MCF 10A (cell line): ENCODE measurements at regions not wholly inside any gene's neighbourhood (a gene's known extent, or its start where the extent isn't known, plus 50 kb on each side); places are given as distances from the start of the nearest gene placed in this dataset.

Source experiments
- BruUV-seq: library from RNA; stranded (reverse); fragments of 400-500 nt; replicated peaks from 2 replicates; lab custom pipeline; 2021; lab: Mats Ljungman, UMichigan
- CTCF ChIA-PET: fragments of 300-600 bp; sonication (Branson Sonifier 250); formaldehyde crosslinking; extraction: SDS; loops from one replicate; lab custom pipeline; 2021; ENCODE audit warnings: antibody characterized with exemption, inconsistent platforms; lab: Yijun Ruan, JAX
- POLR2A ChIA-PET: fragments of 300-600, 350-650 bp; sonication (Branson Sonifier 250); formaldehyde crosslinking; extraction: SDS; loops from one replicate; lab custom pipeline; 2020; ENCODE audit warnings: antibody characterized with exemption, inconsistent platforms; lab: Yijun Ruan, JAX
- DNase-seq: peaks from one replicate; pipeline ENCODE4 v3.0.0-alpha.2; 2018; ENCODE audit not compliant: unreplicated experiment
- H3K27ac Mint-ChIP-seq: one replicate; pipeline ENCODE4 v1.8.0; 2022; ENCODE audit warnings: mild to moderate bottlenecking, low read depth, mixed read lengths; ENCODE audit not compliant: unreplicated experiment
- H3K27me3 Mint-ChIP-seq: one replicate; pipeline ENCODE4 v1.8.0; 2022; ENCODE audit warnings: mixed read lengths; ENCODE audit not compliant: insufficient read depth, unreplicated experiment
- H3K36me3 Mint-ChIP-seq: one replicate; pipeline ENCODE4 v1.8.0; 2022; ENCODE audit warnings: mild to moderate bottlenecking, moderate library complexity, mixed read lengths; ENCODE audit not compliant: insufficient read depth, unreplicated experiment
- H3K4me1 Mint-ChIP-seq: one replicate; pipeline ENCODE4 v1.8.0; 2022; ENCODE audit warnings: mixed read lengths; ENCODE audit not compliant: insufficient read depth, unreplicated experiment
- H3K4me3 Mint-ChIP-seq: one replicate; pipeline ENCODE4 v1.8.0; 2022; ENCODE audit warnings: mild to moderate bottlenecking, moderate library complexity, mixed read lengths; ENCODE audit not compliant: unreplicated experiment
- H3K9me3 Mint-ChIP-seq: one replicate; pipeline ENCODE4 v1.8.0; 2022; ENCODE audit warnings: mixed read lengths; ENCODE audit not compliant: unreplicated experiment
- CTCF ChIP-seq: fragments of 200-600 bp; IDR thresholded peaks from one replicate; pipeline ENCODE4 v1.8.0; 2022; ENCODE audit warnings: antibody characterized with exemption, mild to moderate bottlenecking; ENCODE audit not compliant: unreplicated experiment
- intact Hi-C: fragments of 100-400 bp; cut with micrococcal nuclease; formaldehyde crosslinking; loops from 2 replicates; pipeline ENCODE4 v1.14.1; 2022

- Mint-ChIP-seq H3K27ac (no peak overlapping the region), H3K27me3 (no peaks in the 10 kb centered on the region), H3K4me3 (no peak overlapping the region), H3K36me3 (no peaks in the 10 kb centered on the region), H3K4me1 (no peaks in the 10 kb centered on the region), H3K9me3 (peaks cover 2% of the 10 kb centered on the region)
- no peak for TF ChIP-seq CTCF
- no peak for DNase-seq
- POLR2A ChIA-PET = no interaction called here
- intact Hi-C loops = no loop called here
- no TSS peak for BruUV-seq
- CTCF ChIA-PET = no interaction called here
These were observed 61.3 kb upstream of the VCX2 start for GRCh38 chrX:8232406-8232805.

GRCh38 chrX:8233091-8233490 lies 62.0 kb upstream of the VCX2 start:
- POLR2A ChIA-PET = no interaction called here
- TF ChIP-seq CTCF = no peak
- Mint-ChIP-seq H3K9me3 (no peaks in the 10 kb centered on the region), H3K27ac (no peak overlapping the region), H3K4me3 (no peak overlapping the region), H3K36me3 (no peaks in the 10 kb centered on the region), H3K27me3 (no peaks in the 10 kb centered on the region), H3K4me1 (no peaks in the 10 kb centered on the region)
- CTCF ChIA-PET = no interaction called here
- BruUV-seq = no TSS peak
- no peak for DNase-seq
- intact Hi-C loops = no loop called here

GRCh38 chrX:8235026-8235425 lies 64.0 kb upstream of the VCX2 start:
- ChIA-PET POLR2A (interaction anchor here (0.7 kb wide), 1 partner anchor 8 kb away, joined by 3 read pairs; no protein-coding TSS in a partner anchor), CTCF (no interaction called here)
- no peak overlapping the region for H3K27ac Mint-ChIP-seq
- no peaks in the 10 kb centered on the region for H3K4me1 Mint-ChIP-seq
- H3K27me3 Mint-ChIP-seq = no peaks in the 10 kb centered on the region
- no peaks in the 10 kb centered on the region for H3K9me3 Mint-ChIP-seq
- BruUV-seq = no TSS peak
- H3K36me3 Mint-ChIP-seq = no peaks in the 10 kb centered on the region
- intact Hi-C loops = no loop called here
- peak; percentile 1 for DNase-seq
- no peak for TF ChIP-seq CTCF
- H3K4me3 Mint-ChIP-seq = no peak overlapping the region

- Mint-ChIP-seq H3K4me3 (no peak overlapping the region), H3K27ac (no peak overlapping the region), H3K9me3 (peaks cover 4% of the 10 kb centered on the region), H3K4me1 (no peaks in the 10 kb centered on the region), H3K36me3 (no peaks in the 10 kb centered on the region), H3K27me3 (no peaks in the 10 kb centered on the region)
- CTCF ChIA-PET = interaction anchor here (0.6 kb wide), 1 partner anchor 476 kb away, joined by 5 read pairs; no protein-coding TSS in a partner anchor
- intact Hi-C loops = no loop called here
- no peak for TF ChIP-seq CTCF
- DNase-seq = no peak
- POLR2A ChIA-PET = no interaction called here
- BruUV-seq = no TSS peak
These were observed 66.7 kb upstream of the VCX2 start for GRCh38 chrX:8237718-8238117.
